GM12878 (cell line): ENCODE measurements at regions not wholly inside any gene's neighbourhood (a gene's known extent, or its start where the extent isn't known, plus 50 kb on each side); places are given as distances from the start of the nearest gene placed in this dataset.
"Not testable (repeated sequence)": the region's sequence is repeated elsewhere in the genome, so short reads cannot be mapped to it uniquely, and the experiment has no call there.

Source experiments
- ATAC-seq: fragments of 200-7000 bp; cut with Tn5 transposase; 3 replicates; pipeline ENCODE4 v1.9.1; 2020; ENCODE audit warnings: mild to moderate bottlenecking, moderate library complexity
- BruUV-seq: library from RNA; stranded (reverse); fragments of 400-500 nt; replicated peaks from 2 replicates; lab custom pipeline; 2021; lab: Mats Ljungman, UMichigan
- CTCF ChIA-PET: fragments of 300-600 bp; sonication (Branson Sonifier 250); formaldehyde crosslinking; extraction: SDS; loops from one replicate; lab custom pipeline; 2021; ENCODE audit warnings: inconsistent platforms; lab: Yijun Ruan, JAX
- POLR2A ChIA-PET: fragments of 350-600 bp; formaldehyde crosslinking; extraction: SDS; loops from one replicate; lab custom pipeline; 2021; ENCODE audit warnings: inconsistent platforms; lab: Charles Lee
- RAD21 ChIA-PET: fragments of 300-600 bp; sonication (Branson Sonifier 250); formaldehyde crosslinking; loops from one replicate; lab custom pipeline; 2023; ENCODE audit warnings: antibody characterized with exemption; ENCODE audit not compliant: unreplicated experiment; lab: Charles Lee
- SMC1A ChIA-PET: fragments of 300-600 bp; sonication (Branson Sonifier 250); formaldehyde crosslinking; loops from one replicate; lab custom pipeline; 2023; ENCODE audit not compliant: unreplicated experiment, uncharacterized antibody; lab: Charles Lee
- DNase-seq: peaks from one replicate; pipeline ENCODE4 v3.0.0-alpha.2; 2011; ENCODE audit warnings: low read depth, low spot score
- FAIRE-seq: peaks from 3 replicates; lab custom pipeline; 2011; peaks lifted over from hg19 to GRCh38; lab: Jason Lieb, UNC
- H2AFZ ChIP-seq: 2 replicates; pipeline ENCODE4 v1.6.0; 2011; ENCODE audit warnings: low read depth, low read length, control low read depth; ENCODE audit not compliant: control insufficient read depth
- H3K27ac ChIP-seq: 2 replicates; pipeline ENCODE4 v1.5.1; 2011; ENCODE audit warnings: control low read depth; ENCODE audit not compliant: control insufficient read depth, insufficient read depth
- H3K27me3 ChIP-seq, 2 experiments: replicated peaks in 1 of 2; 2 replicates each; pipeline versions ENCODE4 v1.6.0 to v1.6.1; 2011; ENCODE audit warnings: low read length in 1 of 2; ENCODE audit not compliant: control insufficient read depth in 2 of 2, insufficient read depth in 2 of 2
- H3K36me3 ChIP-seq, 2 experiments: 2 replicates each; pipeline ENCODE4 v1.5.1; 2011; ENCODE audit warnings: low read length in 1 of 2; ENCODE audit not compliant: control insufficient read depth in 2 of 2, insufficient read depth in 2 of 2
- H3K4me1 ChIP-seq: 2 replicates; pipeline ENCODE4 v1.6.1; 2011; ENCODE audit warnings: mild to moderate bottlenecking, low read length, moderate library complexity, mixed read lengths; ENCODE audit not compliant: control insufficient read depth, insufficient read depth
- H3K4me2 ChIP-seq: 2 replicates; pipeline ENCODE4 v1.6.0; 2011; ENCODE audit warnings: control low read depth; ENCODE audit not compliant: control insufficient read depth, insufficient read depth
- H3K4me3 ChIP-seq: fragments of 200-600 bp; sonication (generic); 2 replicates; pipeline ENCODE4 v1.5.1; 2016
- H3K79me2 ChIP-seq: 2 replicates; pipeline ENCODE4 v1.6.0; 2011; ENCODE audit warnings: low read length; ENCODE audit not compliant: control insufficient read depth, insufficient read depth
- H3K9ac ChIP-seq: 2 replicates; pipeline ENCODE4 v1.8.0; 2011; ENCODE audit warnings: low read length, control low read depth, mixed read lengths; ENCODE audit not compliant: control insufficient read depth, insufficient read depth
- H3K9me3 ChIP-seq: replicated peaks from 3 replicates; pipeline ENCODE4 v1.5.1; 2011; ENCODE audit warnings: mild to moderate bottlenecking, low read length; ENCODE audit not compliant: control insufficient read depth, insufficient read depth
- H4K20me1 ChIP-seq: 2 replicates; pipeline ENCODE4 v1.6.0; 2011; ENCODE audit not compliant: control insufficient read depth, insufficient read depth
- ASH2L ChIP-seq: fragments of 300-600, 200-600 bp; sonication (generic); IDR thresholded peaks from 2 replicates; pipeline ENCODE4 v1.6.1; 2017; ENCODE audit warnings: low read depth, mild to moderate bottlenecking, borderline replicate concordance
- CHD2 ChIP-seq: IDR thresholded peaks from 2 replicates; pipeline ENCODE4 v1.6.1; 2011; ENCODE audit warnings: low read depth, low read length, improper control_type of control experiment, borderline replicate concordance
- E2F8 ChIP-seq: fragments of 450-650 bp; IDR thresholded peaks from 2 replicates; pipeline ENCODE4 v1.6.1; 2018; ENCODE audit warnings: mild to moderate bottlenecking, low read depth, moderate library complexity; ENCODE audit not compliant: partially characterized antibody
- KLF5 ChIP-seq: fragments of 450-650 bp; IDR thresholded peaks from 2 replicates; pipeline ENCODE4 v1.6.1; 2014; ENCODE audit warnings: mild to moderate bottlenecking; ENCODE audit not compliant: partially characterized antibody
- POLR2A ChIP-seq: IDR thresholded peaks from 2 replicates; pipeline ENCODE4 v1.6.1; 2011; ENCODE audit warnings: low read depth, mild to moderate bottlenecking, low read length
- SMC3 ChIP-seq: IDR thresholded peaks from 2 replicates; pipeline ENCODE4 v1.6.1; 2011; ENCODE audit warnings: low read length, improper control_type of control experiment, borderline replicate concordance
- WGBS: methylation state at CpG from one replicate; pipeline ENCODE4 v1.1.6; 2016; ENCODE audit warnings: low lambda C conversion rate; ENCODE audit not compliant: insufficient replicate concordance, insufficient coverage; ENCODE audit errors: missing lambda C conversion rate; 5-methylcytosine and 5-hydroxymethylcytosine counted together
- in situ Hi-C: fragments of 300-500 bp; cut with MboI; formaldehyde crosslinking; loops from 9 replicates; pipeline ENCODE4 v1.14.3; 2018; ENCODE audit warnings: mixed read lengths
- intact Hi-C: fragments of 100-400 bp; cut with micrococcal nuclease; formaldehyde crosslinking; loops from one replicate; pipeline ENCODE4 v1.14.2; 2022; ENCODE audit not compliant: unreplicated experiment

- no peak for TF ChIP-seq E2F8
- no peak for TF ChIP-seq KLF5
- no peak for TF ChIP-seq SMC3
- no peak for TF ChIP-seq ASH2L
- TF ChIP-seq CHD2: no peak
- TF ChIP-seq POLR2A: no peak
Measured at GRCh38 chr22:19661156-19661555, 53.1 kb upstream of the SEPTIN5 start (continued).

GRCh38 chr22:19662049-19662684 is 52.1 kb upstream of the SEPTIN5 start:
- H3K4me1 ChIP-seq, ATAC-seq, DNase-seq, H2AFZ ChIP-seq, H3K36me3 ChIP-seq, intact Hi-C loops, H3K9me3 ChIP-seq, H3K9ac ChIP-seq, CTCF ChIA-PET, H3K27me3 ChIP-seq, H3K79me2 ChIP-seq, BruUV-seq, H3K4me3 ChIP-seq, H4K20me1 ChIP-seq, POLR2A ChIA-PET, H3K4me2 ChIP-seq, RAD21 ChIA-PET, in situ Hi-C loops, H3K27ac ChIP-seq, FAIRE-seq, SMC1A ChIA-PET: not testable (repeated sequence)
- 50% methylated on average over 21 of the region's 22 CpGs for WGBS
